Natural killer cell (primary cell): ENCODE measurements at regions not wholly inside any gene's neighbourhood (a gene's known extent, or its start where the extent isn't known, plus 50 kb on each side); places are given as distances from the start of the nearest gene placed in this dataset.

Experiments
- ATAC-seq, 3 donors: fragments of 150-1000 bp in 2 of 3; fragments of 200-7000 bp in 1 of 3; cut with Tn5 transposase; 1 replicate in 1 of 3; 2 replicates in 2 of 3; pipeline ENCODE4 v1.10.0; 2021; ENCODE audit warnings: mild to moderate bottlenecking in 2 of 3, moderate library complexity in 2 of 3
- DNase-seq, 2 donors: peaks; one replicate each; pipeline versions ENCODE4 v3.0.0 to v3.0.0-alpha.2; 2013 to 2021; ENCODE audit warnings: mixed read lengths in 1 of 2
- H3K27ac ChIP-seq: one replicate; pipeline ENCODE4 v1.5.1; 2013; ENCODE audit warnings: mild to moderate bottlenecking, low read length
- H3K27me3 ChIP-seq: one replicate; pipeline ENCODE4 v1.6.1; 2013; ENCODE audit warnings: low read length; ENCODE audit not compliant: control insufficient read depth, insufficient read depth
- H3K36me3 ChIP-seq: one replicate; pipeline ENCODE4 v1.6.1; 2013; ENCODE audit warnings: low read length; ENCODE audit not compliant: control insufficient read depth, insufficient read depth
- H3K4me1 ChIP-seq: one replicate; pipeline ENCODE4 v1.6.1; 2013; ENCODE audit warnings: low read length; ENCODE audit not compliant: control insufficient read depth, insufficient read depth
- H3K4me3 ChIP-seq: one replicate; pipeline ENCODE4 v1.5.1; 2013; ENCODE audit warnings: low read length
- H3K9me3 ChIP-seq: one replicate; pipeline ENCODE4 v1.6.1; 2013; ENCODE audit warnings: low read length; ENCODE audit not compliant: control insufficient read depth, insufficient read depth
- H3K27ac Mint-ChIP-seq, 2 donors: one replicate each; pipeline ENCODE4 v1.8.0; 2022; ENCODE audit warnings: mild to moderate bottlenecking in 2 of 2, mixed read lengths in 2 of 2, moderate library complexity in 1 of 2
- H3K27me3 Mint-ChIP-seq, 2 donors: one replicate each; pipeline ENCODE4 v1.8.0; 2022; ENCODE audit warnings: low read depth in 2 of 2, mixed read lengths in 2 of 2
- H3K36me3 Mint-ChIP-seq: one replicate; pipeline ENCODE4 v1.8.0; 2022; ENCODE audit warnings: mixed read lengths
- H3K4me1 Mint-ChIP-seq, 2 donors: one replicate each; pipeline ENCODE4 v1.8.0; 2022; ENCODE audit warnings: mixed read lengths in 2 of 2
- H3K4me3 Mint-ChIP-seq: one replicate; pipeline ENCODE4 v1.8.0; 2022; ENCODE audit warnings: mild to moderate bottlenecking, moderate library complexity, mixed read lengths
- H3K9me3 Mint-ChIP-seq, 2 donors: one replicate each; pipeline ENCODE4 v1.8.0; 2022; ENCODE audit warnings: mixed read lengths in 2 of 2
- WGBS: methylation state at CpG from one replicate; pipeline ENCODE4 v1.1.7; 2013; ENCODE audit warnings: missing lambda C conversion rate; ENCODE audit not compliant: insufficient coverage; 5-methylcytosine and 5-hydroxymethylcytosine counted together
- intact Hi-C: fragments of 100-400 bp; cut with micrococcal nuclease; formaldehyde crosslinking; loops from one replicate; pipeline ENCODE4 v1.14.2; 2022
- TF ChIP-seq, protein P1 (sequence below): fragments of 200-600 bp; IDR thresholded peaks from one replicate; pipeline ENCODE4 v1.8.0; 2022; ENCODE audit warnings: antibody characterized with exemption

GRCh38 chr5:38653389-38653788 is 96.9 kb upstream of the LIFR start:
- intact Hi-C loops: no loop called here
- H3K36me3 Mint-ChIP-seq: no peaks in the 10 kb centered on the region
- H3K4me3 Mint-ChIP-seq: no peak overlapping the region

DNA sequence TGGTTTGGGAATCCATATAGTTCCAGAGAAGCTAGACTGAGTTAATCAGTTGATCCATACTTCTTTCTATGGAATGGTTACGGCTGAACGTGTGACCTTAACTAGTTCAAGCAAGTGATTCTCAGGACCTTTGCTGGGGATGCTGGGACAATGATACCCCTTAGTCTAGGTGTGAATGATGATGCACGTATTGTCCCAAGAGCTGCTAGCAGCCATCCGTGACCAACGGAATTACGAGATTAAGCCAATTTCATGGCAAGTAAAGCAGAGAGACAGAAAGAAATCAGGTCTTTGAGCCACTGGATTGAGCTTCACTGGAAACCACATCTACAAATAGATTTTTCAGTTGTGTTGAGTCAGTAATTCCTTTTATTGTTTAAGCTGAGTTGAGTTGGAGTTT is 99.2 kb upstream of the LIFR start:
- Mint-ChIP-seq H3K27ac (no peak overlapping the region), H3K27me3 (peaks cover under 1 to 12% of the 10 kb centered on the region in 2 donors), H3K4me3 (no peak overlapping the region), H3K9me3 (no peaks in the 10 kb centered on the region), H3K36me3 (no peaks in the 10 kb centered on the region), H3K4me1 (peaks cover 3% of the 10 kb centered on the region in 2 donors)
- 91% methylated on average over 6 of the region's 6 CpGs for WGBS
- H3K9me3 ChIP-seq: no peaks in the 10 kb centered on the region
- DNase-seq: no peak
- H3K27me3 ChIP-seq: no peaks in the 10 kb centered on the region
- TF ChIP-seq, protein P1, sequence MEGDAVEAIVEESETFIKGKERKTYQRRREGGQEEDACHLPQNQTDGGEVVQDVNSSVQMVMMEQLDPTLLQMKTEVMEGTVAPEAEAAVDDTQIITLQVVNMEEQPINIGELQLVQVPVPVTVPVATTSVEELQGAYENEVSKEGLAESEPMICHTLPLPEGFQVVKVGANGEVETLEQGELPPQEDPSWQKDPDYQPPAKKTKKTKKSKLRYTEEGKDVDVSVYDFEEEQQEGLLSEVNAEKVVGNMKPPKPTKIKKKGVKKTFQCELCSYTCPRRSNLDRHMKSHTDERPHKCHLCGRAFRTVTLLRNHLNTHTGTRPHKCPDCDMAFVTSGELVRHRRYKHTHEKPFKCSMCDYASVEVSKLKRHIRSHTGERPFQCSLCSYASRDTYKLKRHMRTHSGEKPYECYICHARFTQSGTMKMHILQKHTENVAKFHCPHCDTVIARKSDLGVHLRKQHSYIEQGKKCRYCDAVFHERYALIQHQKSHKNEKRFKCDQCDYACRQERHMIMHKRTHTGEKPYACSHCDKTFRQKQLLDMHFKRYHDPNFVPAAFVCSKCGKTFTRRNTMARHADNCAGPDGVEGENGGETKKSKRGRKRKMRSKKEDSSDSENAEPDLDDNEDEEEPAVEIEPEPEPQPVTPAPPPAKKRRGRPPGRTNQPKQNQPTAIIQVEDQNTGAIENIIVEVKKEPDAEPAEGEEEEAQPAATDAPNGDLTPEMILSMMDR: no peak
- no peak overlapping the region for H3K27ac ChIP-seq
- no peak overlapping the region for H3K4me3 ChIP-seq
- no peaks in the 10 kb centered on the region for H3K36me3 ChIP-seq
- no peaks in the 10 kb centered on the region for H3K4me1 ChIP-seq
- ATAC-seq: no peak
- intact Hi-C loops: no loop called here

More at GRCh38 chr5:38653389-38653788, 96.9 kb upstream of the LIFR start:
- DNase-seq (no peak), ATAC-seq (no peak)
- Histone ChIP-seq H3K36me3 (no peaks in the 10 kb centered on the region), H3K4me1 (no peaks in the 10 kb centered on the region), H3K27me3 (no peaks in the 10 kb centered on the region), H3K27ac (no peak overlapping the region), H3K4me3 (no peak overlapping the region), H3K9me3 (no peaks in the 10 kb centered on the region)
- 87% methylated on average over 2 of the region's 2 CpGs for WGBS
- H3K4me1 Mint-ChIP-seq: peaks cover 10 to 16% of the 10 kb centered on the region in 2 donors
- TF ChIP-seq, protein P1: no peak
- peaks cover 15 to 22% of the 10 kb centered on the region in 2 donors for H3K27me3 Mint-ChIP-seq
- H3K27ac Mint-ChIP-seq: no peak overlapping the region
- no peaks in the 10 kb centered on the region for H3K9me3 Mint-ChIP-seq

- no peaks in the 10 kb centered on the region for H3K4me1 Mint-ChIP-seq
- H3K36me3 Mint-ChIP-seq: no peaks in the 10 kb centered on the region
- WGBS: 76% methylated on average over 2 of the region's 2 CpGs
- Histone ChIP-seq H3K4me3 (no peak overlapping the region), H3K4me1 (no peaks in the 10 kb centered on the region), H3K27me3 (no peaks in the 10 kb centered on the region), H3K36me3 (no peaks in the 10 kb centered on the region), H3K9me3 (no peaks in the 10 kb centered on the region), H3K27ac (no peak overlapping the region)
- H3K27me3 Mint-ChIP-seq: peaks cover 3 to 15% of the 10 kb centered on the region in 2 donors
- ATAC-seq: no peak
- no peak overlapping the region for H3K27ac Mint-ChIP-seq
- DNase-seq: no peak
- no peak overlapping the region for H3K4me3 Mint-ChIP-seq
- intact Hi-C loops: no loop called here
- H3K9me3 Mint-ChIP-seq: no peaks in the 10 kb centered on the region
- TF ChIP-seq, protein P1: no peak
Observed at GRCh38 chr5:38656568-38656967, 100.1 kb upstream of the LIFR start.

GRCh38 chr5:38657020-38657419 is 100.6 kb upstream of the LIFR start:
- TF ChIP-seq, protein P1: no peak
- Histone ChIP-seq H3K4me1 (no peaks in the 10 kb centered on the region), H3K27me3 (no peaks in the 10 kb centered on the region), H3K9me3 (no peaks in the 10 kb centered on the region), H3K27ac (no peak overlapping the region), H3K36me3 (no peaks in the 10 kb centered on the region), H3K4me3 (no peak overlapping the region)
- intact Hi-C loops: no loop called here
- Mint-ChIP-seq H3K36me3 (no peaks in the 10 kb centered on the region), H3K4me1 (no peaks in the 10 kb centered on the region), H3K4me3 (no peak overlapping the region), H3K27ac (no peak overlapping the region), H3K9me3 (no peaks in the 10 kb centered on the region), H3K27me3 (peaks cover 3 to 19% of the 10 kb centered on the region in 2 donors)
- no CpG with 5 or more reads among the region's 2 CpGs for WGBS
- ATAC-seq (no peak), DNase-seq (no peak)
